Neuronal stem cell (in vitro differentiated cells): ENCODE measurements at regions not wholly inside any gene's neighbourhood (a gene's known extent, or its start where the extent isn't known, plus 50 kb on each side); places are given as distances from the start of the nearest gene placed in this dataset.
"Not testable (repeated sequence)": the region's sequence is repeated elsewhere in the genome, so short reads cannot be mapped to it uniquely, and the experiment has no call there.

Experiments used
- DNase-seq: peaks from one replicate; pipeline ENCODE4 v3.0.0-alpha.2; 2013; ENCODE audit warnings: low spot score
- H2AFZ ChIP-seq: one replicate; pipeline ENCODE4 v1.6.1; 2013; ENCODE audit warnings: mild to moderate bottlenecking, low read length, inconsistent platforms
- H2AK5ac ChIP-seq: 2 replicates; pipeline ENCODE4 v1.6.1; 2013; ENCODE audit warnings: low read depth, mild to moderate bottlenecking, inconsistent platforms, low read length, moderate library complexity, mixed read lengths
- H2BK120ac ChIP-seq: 2 replicates; pipeline ENCODE4 v1.6.1; 2013; ENCODE audit warnings: low read depth, mild to moderate bottlenecking, inconsistent platforms, low read length, moderate library complexity, mixed read lengths
- H2BK12ac ChIP-seq: one replicate; pipeline ENCODE4 v1.6.1; 2013; ENCODE audit warnings: low read length, inconsistent platforms
- H2BK15ac ChIP-seq: 2 replicates; pipeline ENCODE4 v1.6.1; 2013; ENCODE audit warnings: mild to moderate bottlenecking, low read length, inconsistent platforms, mixed read lengths
- H2BK5ac ChIP-seq: one replicate; pipeline ENCODE4 v1.6.1; 2013; ENCODE audit warnings: inconsistent platforms, mild to moderate bottlenecking, low read length, moderate library complexity
- H3K14ac ChIP-seq: one replicate; pipeline ENCODE4 v1.6.1; 2013; ENCODE audit warnings: low read length, inconsistent platforms
- H3K18ac ChIP-seq: 2 replicates; pipeline ENCODE4 v1.6.1; 2013; ENCODE audit warnings: low read length, inconsistent platforms
- H3K23ac ChIP-seq: 2 replicates; pipeline ENCODE4 v1.6.1; 2013; ENCODE audit warnings: low read depth, mild to moderate bottlenecking, mixed read lengths, low read length, inconsistent platforms; ENCODE audit not compliant: poor library complexity
- H3K27ac ChIP-seq: replicated peaks from 3 replicates; pipeline ENCODE4 v1.5.1; 2013; ENCODE audit warnings: low read length, inconsistent platforms
- H3K27me3 ChIP-seq, 3 experiments: 2 replicates each; pipeline ENCODE4 v1.6.1; 2013; ENCODE audit warnings: low read length in 3 of 3, mild to moderate bottlenecking in 2 of 3, inconsistent platforms in 1 of 3, low read depth in 1 of 3, mixed read lengths in 1 of 3, moderate library complexity in 1 of 3; ENCODE audit not compliant: control insufficient read depth in 3 of 3, insufficient read depth in 3 of 3
- H3K36me3 ChIP-seq, 2 donors: replicated peaks in 1 of 2; 2 replicates each; pipeline ENCODE4 v1.6.1; 2013; ENCODE audit warnings: low read length in 2 of 2; ENCODE audit not compliant: control insufficient read depth in 2 of 2, insufficient read depth in 2 of 2
- H3K4ac ChIP-seq: 2 replicates; pipeline ENCODE4 v1.6.1; 2013; ENCODE audit warnings: inconsistent platforms, mild to moderate bottlenecking, low read length, moderate library complexity
- H3K4me1 ChIP-seq, 2 donors: 1 replicate in 1 of 2; 2 replicates in 1 of 2; pipeline ENCODE4 v1.6.1; 2013; ENCODE audit warnings: low read length in 2 of 2, low read depth in 1 of 2; ENCODE audit not compliant: control insufficient read depth in 2 of 2, insufficient read depth in 1 of 2
- H3K4me2 ChIP-seq: one replicate; pipeline ENCODE4 v1.6.1; 2013; ENCODE audit warnings: mild to moderate bottlenecking, low read length, inconsistent platforms; ENCODE audit not compliant: insufficient read depth, poor library complexity, severe bottlenecking
- H3K4me3 ChIP-seq, 2 donors: 2 replicates each; pipeline ENCODE4 v1.5.1; 2013; ENCODE audit warnings: low read length in 2 of 2, mild to moderate bottlenecking in 2 of 2, inconsistent platforms in 1 of 2, moderate library complexity in 1 of 2
- H3K79me1 ChIP-seq: one replicate; pipeline ENCODE4 v1.6.1; 2013; ENCODE audit warnings: low read depth, mild to moderate bottlenecking, inconsistent platforms, low read length, moderate library complexity
- H3K9ac ChIP-seq: one replicate; pipeline ENCODE4 v1.6.1; 2013; ENCODE audit warnings: mild to moderate bottlenecking, low read depth, low read length, inconsistent platforms; ENCODE audit not compliant: poor library complexity
- H3K9me3 ChIP-seq, 2 donors: replicated peaks in 1 of 2; 2 replicates each; pipeline versions ENCODE3 to v1.6.1; 2013; ENCODE audit warnings: low read length in 2 of 2, mild to moderate bottlenecking in 2 of 2, inconsistent platforms in 1 of 2, low read depth in 1 of 2, mixed read lengths in 1 of 2, moderate library complexity in 1 of 2; ENCODE audit not compliant: control insufficient read depth in 2 of 2, insufficient read depth in 1 of 2
- H4K8ac ChIP-seq: one replicate; pipeline ENCODE4 v1.6.1; 2013; ENCODE audit warnings: low read depth, mild to moderate bottlenecking, inconsistent platforms, low read length, moderate library complexity
- H4K91ac ChIP-seq: one replicate; pipeline ENCODE4 v1.6.1; 2013; ENCODE audit warnings: low read length, low read depth, mild to moderate bottlenecking, inconsistent platforms; ENCODE audit not compliant: poor library complexity
- WGBS, 2 donors: extraction: QIAGEN DNeasy Blood & Tissue Kit; methylation state at CpG; one replicate each; pipeline ENCODE4 v1.1.7; 2013; ENCODE audit warnings: missing lambda C conversion rate in 2 of 2, mixed read lengths in 1 of 2; ENCODE audit not compliant: insufficient read length in 2 of 2, insufficient replicate concordance in 1 of 2; ENCODE audit errors: extremely low coverage in 2 of 2; 5-methylcytosine and 5-hydroxymethylcytosine counted together

GRCh38 chr5:20707634-20708033 is 719.6 kb upstream of the CDH18 start:
- H4K8ac ChIP-seq, H3K23ac ChIP-seq, H2BK120ac ChIP-seq, H3K4me1 ChIP-seq, H2AFZ ChIP-seq, H4K91ac ChIP-seq, H3K9ac ChIP-seq, DNase-seq, H3K4me2 ChIP-seq, H3K27me3 ChIP-seq, H2AK5ac ChIP-seq, H2BK15ac ChIP-seq, H3K9me3 ChIP-seq, H3K27ac ChIP-seq, H3K18ac ChIP-seq, H3K4ac ChIP-seq, H3K4me3 ChIP-seq, H3K36me3 ChIP-seq, H2BK5ac ChIP-seq, H3K14ac ChIP-seq, H2BK12ac ChIP-seq, H3K79me1 ChIP-seq: not testable (repeated sequence)
- no CpG with 5 or more reads among the region's 5 CpGs for WGBS, 2 donors

- no CpG with 5 or more reads among the region's 2 CpGs for WGBS, 2 donors
- no peaks in the 10 kb centered on the region for H3K27me3 ChIP-seq
- DNase-seq, result no peak
These were observed 706.1 kb upstream of the CDH18 start for GRCh38 chr5:20694121-20694520.

GRCh38 chr5:20692913-20693312 is 704.9 kb upstream of the CDH18 start:
- Histone ChIP-seq H3K27me3 (no peaks in the 10 kb centered on the region), H3K9me3 (no peaks in the 10 kb centered on the region), H3K4me2 (no peak overlapping the region), H2BK12ac (no peak overlapping the region), H4K8ac (no peak overlapping the region), H2BK15ac (no peak overlapping the region), H3K23ac (no peak overlapping the region), H2AFZ (no peak overlapping the region), H3K36me3 (no peaks in the 10 kb centered on the region), H3K4me1 (no peaks in the 10 kb centered on the region), H3K4me3 (no peak overlapping the region), H2BK5ac (no peak overlapping the region), H4K91ac (no peak overlapping the region), H3K27ac (no peak overlapping the region), H2BK120ac (no peak overlapping the region), H2AK5ac (no peak overlapping the region), H3K9ac (no peak overlapping the region), H3K4ac (no peak overlapping the region), H3K18ac (no peak overlapping the region), H3K14ac (no peak overlapping the region), H3K79me1 (no peaks in the 10 kb centered on the region)
- DNase-seq, result no peak
- WGBS, 2 donors, result no CpG with 5 or more reads among the region's 1 CpG

More at GRCh38 chr5:20694121-20694520, 706.1 kb upstream of the CDH18 start:
- Histone ChIP-seq H2AK5ac (no peak overlapping the region), H2AFZ (no peak overlapping the region), H4K91ac (no peak overlapping the region), H3K18ac (no peak overlapping the region), H3K27ac (no peak overlapping the region), H3K4me3 (no peak overlapping the region), H3K9ac (no peak overlapping the region), H3K23ac (no peak overlapping the region), H3K4ac (no peak overlapping the region), H3K36me3 (no peaks in the 10 kb centered on the region), H3K4me2 (no peak overlapping the region), H2BK5ac (no peak overlapping the region), H3K14ac (no peak overlapping the region), H2BK120ac (no peak overlapping the region), H3K4me1 (no peaks in the 10 kb centered on the region), H2BK15ac (no peak overlapping the region), H3K9me3 (no peaks in the 10 kb centered on the region), H4K8ac (no peak overlapping the region), H2BK12ac (no peak overlapping the region), H3K79me1 (no peaks in the 10 kb centered on the region)

- no peak overlapping the region for H3K23ac ChIP-seq
- H3K9me3 ChIP-seq, result no peaks in the 10 kb centered on the region
- H2AK5ac ChIP-seq, result no peak overlapping the region
- H3K14ac ChIP-seq, result no peak overlapping the region
- H3K4me1 ChIP-seq, result no peaks in the 10 kb centered on the region
- no peak overlapping the region for H3K9ac ChIP-seq
- no CpG with 5 or more reads among the region's 5 CpGs for WGBS, 2 donors
- H2BK120ac ChIP-seq, result no peak overlapping the region
- no peak overlapping the region for H3K4ac ChIP-seq
- no peak overlapping the region for H4K91ac ChIP-seq
- H3K4me2 ChIP-seq, result no peak overlapping the region
- no peaks in the 10 kb centered on the region for H3K36me3 ChIP-seq
- no peaks in the 10 kb centered on the region for H3K79me1 ChIP-seq
- no peak overlapping the region for H2BK15ac ChIP-seq
- H2AFZ ChIP-seq, result no peak overlapping the region
- H3K27ac ChIP-seq, result no peak overlapping the region
- no peak overlapping the region for H2BK12ac ChIP-seq
- DNase-seq, result no peak
- H2BK5ac ChIP-seq, result no peak overlapping the region
- no peak overlapping the region for H3K4me3 ChIP-seq
- H3K27me3 ChIP-seq, result no peaks in the 10 kb centered on the region
- H4K8ac ChIP-seq, result no peak overlapping the region
- no peak overlapping the region for H3K18ac ChIP-seq
These were observed 695.4 kb upstream of the CDH18 start for GRCh38 chr5:20683241-20683940.
